Kidney capillary endothelial cell (primary cell): ENCODE measurements at regions not wholly inside any gene's neighbourhood (a gene's known extent, or its start where the extent isn't known, plus 50 kb on each side); places are given as distances from the start of the nearest gene placed in this dataset.

ENCODE experiments used
- DNase-seq: peaks from one replicate; pipeline ENCODE4 v3.0.0-alpha.2; 2018; ENCODE audit warnings: low spot score

GRCh38 chr11:128407962-128408361 lies 179.4 kb downstream of the ETS1 start:
- no peak for DNase-seq

GRCh38 chr11:128405714-128406662 lies 181.4 kb downstream of the ETS1 start:
- no peak for DNase-seq

DNA sequence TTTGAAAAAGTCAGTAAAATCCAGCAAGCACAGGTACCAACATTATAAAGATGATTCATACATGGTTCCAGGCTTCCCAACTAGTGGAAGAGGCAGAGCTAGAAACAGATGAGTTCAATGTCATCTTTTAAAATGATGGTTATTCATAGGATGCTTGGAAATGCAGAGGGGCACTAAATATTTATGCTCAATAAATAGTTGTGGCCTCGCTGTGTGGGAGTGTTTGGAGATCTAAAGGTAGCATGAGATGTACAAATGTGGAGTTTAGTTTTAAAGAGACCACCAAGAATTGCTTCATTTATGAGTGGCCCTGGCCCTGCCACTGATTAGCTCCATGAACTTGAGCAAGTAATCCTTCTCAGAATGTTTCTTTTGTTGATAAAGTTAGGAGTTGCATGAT lies 182.2 kb downstream of the ETS1 start:
- no peak for DNase-seq

DNA sequence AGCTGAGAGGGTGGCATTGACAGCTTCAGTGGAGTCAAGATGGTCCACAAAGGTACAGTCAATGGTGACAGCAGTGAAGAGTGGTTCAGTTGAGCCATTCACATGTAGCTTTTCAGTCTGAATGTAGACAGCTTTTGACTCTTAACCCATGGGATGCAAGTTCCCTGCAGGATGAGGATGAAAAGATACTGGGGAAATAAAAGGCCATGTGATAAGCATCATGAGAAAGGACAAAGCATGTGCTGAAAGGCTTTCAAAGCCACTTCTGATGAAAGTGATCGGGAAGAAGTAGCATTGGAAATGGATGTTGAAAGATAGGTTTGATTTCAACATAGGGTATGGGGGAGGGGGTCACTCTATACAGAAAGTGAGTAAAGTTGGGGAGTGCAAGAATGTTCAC lies 182.9 kb downstream of the ETS1 start:
- no peak for DNase-seq

DNA sequence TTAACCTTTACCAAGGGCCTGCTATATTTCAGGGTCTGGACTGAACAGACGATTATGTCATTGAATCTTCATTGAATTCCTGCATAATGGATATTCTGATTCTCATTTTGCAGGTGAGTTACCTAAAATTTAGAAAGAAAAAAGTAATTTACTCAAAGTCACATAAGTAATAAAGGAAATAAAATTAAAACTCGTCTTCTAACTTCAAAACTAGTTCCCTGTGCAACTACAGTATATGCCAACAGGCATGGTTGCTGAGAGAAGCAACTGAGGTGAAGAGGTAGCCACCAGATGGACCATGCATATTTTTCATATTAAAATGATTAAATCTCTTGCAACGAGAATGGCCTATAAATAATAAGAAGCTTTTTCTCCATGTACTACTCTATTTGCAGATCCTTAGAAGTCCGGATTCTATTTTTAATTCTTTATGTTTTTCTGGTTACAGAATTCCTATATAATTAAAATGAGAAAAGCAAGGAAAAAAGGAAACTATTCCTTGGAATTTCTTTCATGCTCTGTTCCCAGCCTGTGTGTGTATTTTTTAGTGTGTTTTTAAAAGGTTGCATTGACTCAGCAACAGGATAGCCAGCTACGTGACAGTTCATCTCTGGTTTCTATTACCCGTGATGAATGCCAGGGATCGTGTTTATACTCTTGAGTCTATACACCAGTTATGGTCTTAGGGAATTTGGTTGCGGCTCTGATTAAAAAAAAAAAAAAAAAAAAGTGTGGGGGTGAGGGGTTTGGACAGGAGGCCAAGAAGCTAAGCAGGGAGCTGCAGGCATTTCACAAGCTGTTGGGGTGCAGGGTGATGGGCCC lies 186.8 kb downstream of the ETS1 start:
- no peak for DNase-seq

DNA sequence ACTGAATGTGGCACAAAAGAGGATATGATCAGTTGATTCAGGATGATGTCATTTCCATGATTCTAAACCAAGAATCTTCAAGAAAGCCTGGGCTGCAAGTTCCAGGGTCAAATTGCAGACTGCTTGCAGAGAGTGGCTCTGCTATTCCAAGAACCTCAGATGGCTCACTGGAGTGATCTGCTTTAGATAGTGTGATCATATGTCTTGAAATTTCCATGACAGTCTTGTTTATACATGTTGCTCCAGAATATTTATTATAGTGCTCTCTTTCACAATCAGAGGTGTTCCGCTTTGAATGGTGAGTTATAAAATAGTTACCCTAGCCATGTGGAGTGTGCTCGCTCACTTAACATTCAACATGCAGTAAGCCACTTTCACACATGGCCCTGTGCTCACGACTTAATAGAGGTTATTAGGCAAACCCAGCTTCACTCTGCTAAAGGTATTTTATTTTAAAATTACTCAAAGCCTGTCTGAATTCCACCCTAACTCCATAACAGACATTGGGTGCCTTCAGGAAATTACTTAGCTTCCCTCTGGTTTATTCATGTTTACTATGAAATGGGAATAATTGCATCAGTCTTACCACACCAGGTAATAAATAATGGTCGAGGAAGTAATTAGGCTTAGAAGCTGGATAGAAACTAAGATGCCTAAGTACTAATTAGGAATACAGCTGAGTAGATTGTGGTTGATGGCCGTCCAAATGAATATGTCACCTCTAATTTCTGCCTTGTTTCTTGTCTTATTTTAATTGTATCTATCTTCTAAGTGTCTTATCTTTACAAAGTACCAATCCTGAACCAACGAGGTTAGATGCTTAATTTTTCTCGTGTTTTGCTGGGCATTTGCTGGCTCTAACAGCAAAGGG lies 187.9 kb downstream of the ETS1 start:
- DNase-seq: peak; percentile 72

GRCh38 chr11:128398517-128399250 lies 188.7 kb downstream of the ETS1 start:
- DNase-seq: no peak

- DNase-seq: no peak
These were observed 190.0 kb downstream of the ETS1 start for GRCh38 chr11:128397362-128397761.

DNA sequence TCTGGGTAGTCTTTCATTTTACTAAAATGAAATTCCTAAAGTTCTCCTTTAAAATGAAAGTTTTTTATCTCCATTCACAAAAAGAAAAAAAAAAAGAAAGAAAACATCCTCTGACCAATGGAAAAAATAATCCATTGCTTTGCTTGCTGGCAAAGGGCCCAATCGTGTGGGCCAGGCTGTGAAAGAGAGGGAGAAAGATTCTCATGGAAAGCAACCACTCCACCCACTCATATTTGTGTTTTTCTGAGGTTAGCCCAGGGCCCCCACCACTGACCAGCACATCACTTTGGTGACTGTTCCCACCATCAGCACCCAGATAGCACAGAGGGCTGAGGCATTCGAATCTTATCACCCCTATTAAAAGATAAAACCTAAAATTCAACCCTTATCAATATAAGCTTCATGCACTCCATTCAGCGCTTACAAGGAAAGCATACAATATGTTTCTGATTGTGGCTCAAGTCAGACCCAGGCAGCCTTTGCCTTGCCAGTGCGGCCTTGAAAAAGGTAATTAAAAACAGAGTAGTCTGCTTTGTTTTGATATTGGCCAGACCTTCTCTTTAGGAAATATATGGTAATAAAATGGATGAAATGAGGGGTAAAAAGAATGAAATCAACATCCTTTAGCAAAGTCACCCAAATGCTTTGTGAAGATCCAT lies 192.8 kb downstream of the ETS1 start:
- DNase-seq: no peak

DNA sequence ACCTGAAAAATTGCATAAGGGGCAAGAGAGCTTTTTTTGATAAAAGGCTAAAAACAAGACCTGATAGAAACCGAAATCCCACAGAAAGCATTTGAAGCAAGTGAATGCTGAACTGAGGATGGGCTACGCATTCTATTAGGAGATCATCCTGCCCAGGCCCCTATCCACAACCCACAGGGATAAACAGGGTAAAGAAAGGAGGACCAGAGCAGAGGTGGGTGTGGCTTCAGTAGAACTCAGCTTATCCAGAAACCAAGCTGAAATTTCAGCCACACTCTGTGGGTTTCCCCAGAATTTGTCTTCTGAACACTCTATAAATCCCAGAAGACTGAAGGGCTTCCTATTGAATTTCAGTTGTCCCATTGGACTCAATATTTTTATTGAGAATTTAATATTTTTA lies 195.1 kb downstream of the ETS1 start:
- DNase-seq: no peak

DNA sequence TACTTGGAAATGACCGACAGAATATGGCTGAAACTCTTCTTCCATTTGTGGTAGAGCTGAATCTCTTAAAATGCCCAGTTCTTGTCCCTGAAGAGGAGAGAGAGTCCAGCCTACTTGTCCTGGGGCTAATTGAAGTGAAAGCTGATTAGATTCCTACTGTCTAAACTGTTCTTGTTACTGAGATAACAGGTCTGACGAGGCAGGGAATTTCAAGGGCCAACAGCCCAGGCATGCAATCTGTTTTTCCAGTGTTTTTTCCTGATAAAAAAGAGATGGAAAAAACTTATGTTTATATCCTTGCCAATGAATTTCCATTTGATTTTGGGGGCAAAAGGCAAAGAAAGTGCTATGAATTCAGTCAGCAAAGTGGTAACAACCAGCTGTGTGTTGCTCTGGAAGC lies 195.5 kb downstream of the ETS1 start:
- DNase-seq: no peak

DNA sequence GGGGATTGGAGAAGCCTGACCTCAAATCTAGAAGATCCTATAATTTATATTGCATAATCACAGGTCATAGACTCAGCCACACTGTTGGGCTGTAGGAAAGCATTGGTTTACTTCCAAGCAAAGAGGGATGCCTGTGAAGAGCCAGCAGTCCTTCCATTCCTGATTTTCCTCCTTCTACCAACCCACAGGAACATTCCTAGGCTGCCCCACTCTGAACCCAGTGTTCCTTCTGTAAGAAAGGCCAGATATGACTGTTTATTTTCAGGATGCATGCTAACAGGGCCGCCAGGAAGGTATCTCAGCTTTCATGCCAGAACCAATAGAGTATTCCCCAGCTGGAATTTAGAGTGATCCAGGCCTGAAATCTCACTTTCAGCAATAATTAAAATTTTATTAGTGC lies 197.1 kb downstream of the ETS1 start:
- no peak for DNase-seq

GRCh38 chr11:128389461-128389976 lies 197.8 kb downstream of the ETS1 start:
- DNase-seq: no peak

DNA sequence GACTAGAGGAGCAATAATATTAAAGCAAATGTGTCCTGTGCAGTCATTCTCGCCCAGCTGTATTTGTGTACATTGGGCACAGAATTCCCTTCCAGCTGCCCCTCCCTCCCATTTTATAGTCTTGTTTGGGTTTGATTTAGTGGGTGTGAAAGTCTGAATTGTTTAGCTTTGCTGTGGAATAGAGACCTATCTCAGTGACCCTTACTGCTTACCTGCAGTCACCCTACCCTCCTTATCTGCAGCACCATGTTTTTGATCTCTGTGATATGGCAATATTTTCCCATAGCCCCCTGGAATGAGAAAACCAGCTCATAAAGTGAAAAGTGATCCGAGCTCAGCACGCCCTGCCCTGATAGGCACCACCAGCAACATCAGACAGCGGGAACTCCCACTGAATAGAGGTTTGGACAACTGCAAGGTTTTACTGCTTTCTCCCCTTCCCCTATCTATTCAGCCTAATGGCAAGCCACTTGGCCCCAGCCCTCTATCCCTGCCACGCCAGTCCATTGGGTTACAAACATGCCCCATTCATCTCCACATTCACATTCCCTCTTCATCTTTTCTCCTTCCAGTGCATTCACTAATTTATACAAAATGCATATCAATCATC lies 199.0 kb downstream of the ETS1 start:
- DNase-seq: no peak

GRCh38 chr11:128379587-128380580 lies 207.5 kb downstream of the ETS1 start:
- no peak for DNase-seq

DNA sequence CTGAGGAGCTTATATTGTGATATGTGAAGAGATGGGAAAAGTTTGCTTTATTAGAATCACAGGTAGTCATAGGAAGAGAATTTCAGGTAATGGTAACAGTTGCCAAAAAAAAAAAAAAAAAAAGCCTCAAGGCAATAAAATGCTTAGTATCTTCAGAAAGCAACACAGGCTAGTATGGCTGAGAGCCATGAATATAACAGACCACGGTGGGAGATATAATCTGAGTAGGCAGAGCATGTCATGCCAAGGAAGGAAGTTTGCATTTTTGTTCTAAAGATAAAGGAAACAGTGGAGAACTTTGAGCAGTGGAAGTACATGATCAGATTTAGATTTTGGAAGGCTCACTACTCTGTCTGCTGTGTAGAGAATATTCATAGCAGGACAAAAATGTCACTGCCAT lies 211.4 kb downstream of the ETS1 start:
- DNase-seq: no peak

DNA sequence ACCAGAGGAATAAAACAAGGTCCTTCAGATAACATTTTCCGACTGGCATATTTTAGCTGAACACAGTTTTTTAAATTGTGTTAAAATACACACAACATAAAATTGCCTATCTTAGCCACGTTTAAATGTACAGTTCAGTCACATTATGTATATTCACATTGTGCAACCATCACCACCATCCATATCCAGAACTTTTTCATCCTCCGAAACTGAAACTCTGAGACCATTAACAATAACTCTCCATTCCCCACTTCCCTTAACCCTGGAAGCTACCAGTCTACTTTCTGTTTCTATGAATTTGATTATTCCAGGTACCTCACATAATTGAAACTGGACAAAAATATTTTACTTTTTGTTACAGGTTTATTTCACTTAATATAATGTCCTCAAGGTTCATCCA lies 213.3 kb downstream of the ETS1 start:
- DNase-seq: no peak

DNA sequence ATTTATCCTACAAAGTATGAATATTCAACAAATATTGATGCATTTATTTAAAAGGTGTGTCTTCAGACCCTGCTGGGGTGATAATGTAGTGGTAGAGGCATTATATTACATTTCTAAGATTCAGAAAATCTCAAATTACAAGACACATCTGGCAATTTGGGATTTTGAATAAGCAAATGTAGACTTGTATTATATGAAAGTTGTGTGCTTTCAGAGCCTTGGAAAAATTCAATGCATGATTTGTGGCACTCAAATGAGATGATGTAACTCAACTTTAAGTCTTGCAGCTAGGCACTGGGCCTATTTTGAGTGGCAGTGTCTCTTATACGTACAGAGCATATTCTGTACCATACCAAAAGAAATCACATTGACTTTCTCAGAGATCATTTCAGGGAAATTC lies 214.4 kb downstream of the ETS1 start:
- no peak for DNase-seq

DNA sequence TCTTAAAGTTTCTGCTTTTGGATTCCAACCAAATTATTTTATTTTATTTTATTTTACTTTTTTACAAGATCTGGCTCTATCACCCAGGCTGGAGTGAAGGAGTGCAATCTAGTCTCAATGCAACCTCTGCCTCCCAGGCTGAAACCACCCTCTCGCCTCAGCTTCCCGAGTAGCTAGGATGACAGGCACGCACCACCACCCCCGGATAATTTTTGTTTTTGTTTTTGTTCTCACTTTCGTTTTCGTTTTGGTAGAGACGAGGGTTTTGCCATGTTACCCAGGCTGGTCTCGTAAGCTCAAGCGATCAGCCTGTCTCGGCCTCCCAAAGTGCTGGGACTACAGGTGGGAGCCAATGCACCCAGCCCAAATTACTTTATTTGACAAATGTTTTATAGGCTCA lies 219.8 kb downstream of the ETS1 start:
- DNase-seq: no peak
